ENCODE measurements at regions not wholly inside any gene's neighbourhood (a gene's known extent, or its start where the extent isn't known, plus 50 kb on each side); places are given as distances from the start of the nearest gene placed in this dataset.

DNA sequence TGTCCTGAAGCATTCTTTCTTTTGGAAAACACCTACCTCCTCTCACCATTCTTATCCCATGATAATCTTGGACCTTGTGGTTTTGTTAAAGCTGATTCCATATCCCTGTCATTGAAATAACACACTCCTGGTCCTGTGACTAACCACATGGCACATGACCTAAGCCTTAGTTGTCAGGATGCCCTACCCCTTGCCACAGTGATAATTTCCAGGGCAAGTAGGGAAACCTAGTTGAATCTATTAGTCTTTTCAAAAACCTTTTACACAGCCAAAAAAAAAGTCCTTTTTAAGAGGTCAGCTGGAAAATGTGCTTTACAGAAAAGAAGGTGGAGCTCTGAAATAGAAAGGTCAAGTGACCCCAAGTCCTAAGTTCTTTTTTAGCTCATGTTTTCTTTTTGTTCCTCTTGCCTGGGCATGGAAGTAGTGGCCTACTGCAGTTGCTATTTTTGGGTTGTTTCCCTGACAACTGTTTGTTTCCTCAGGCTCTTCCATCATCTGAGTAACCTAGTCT, 608.4 kb downstream of the LRFN5 start:
- TF ChIP-seq CTCF (IDR thresholded peaks at IDR 0.05), result no peak
- TF ChIP-seq EP300 (IDR thresholded peaks at IDR 0.05), result peak in 1 of 2 donors; percentile 29
- TF ChIP-seq POLR2A (IDR thresholded peaks at IDR 0.05), result no peak
